AG04450 (cell line): ENCODE measurements at regions not wholly inside any gene's neighbourhood (a gene's known extent, or its start where the extent isn't known, plus 50 kb on each side); places are given as distances from the start of the nearest gene placed in this dataset.

Source experiments
- CTCF ChIA-PET: fragments of 300-600, 350-600 bp; formaldehyde crosslinking; extraction: SDS; loops from one replicate; lab custom pipeline; 2022; ENCODE audit warnings: antibody characterized with exemption, inconsistent platforms; lab: Charles Lee
- POLR2A ChIA-PET: fragments of 350-600 bp; formaldehyde crosslinking; extraction: SDS; loops from one replicate; lab custom pipeline; 2021; ENCODE audit warnings: antibody characterized with exemption, inconsistent platforms; lab: Yijun Ruan, JAX
- DNase-seq: peaks from one replicate; pipeline ENCODE4 v3.0.0-alpha.2; 2011; ENCODE audit warnings: low read depth, low spot score
- H3K27ac ChIP-seq: one replicate; pipeline ENCODE4 v1.5.1; 2012; ENCODE audit warnings: low read depth, low read length, control low read depth
- H3K27me3 ChIP-seq: one replicate; pipeline ENCODE4 v1.6.0; 2012; ENCODE audit warnings: low read length; ENCODE audit not compliant: control insufficient read depth, insufficient read depth
- H3K4me3 ChIP-seq: 2 replicates; pipeline ENCODE4 v1.5.1; 2011; ENCODE audit warnings: mild to moderate bottlenecking, low read depth, low read length, control low read depth
- H3K9me3 ChIP-seq: 2 replicates; pipeline ENCODE4 v1.5.1; 2012; ENCODE audit warnings: low read length; ENCODE audit not compliant: control insufficient read depth, insufficient read depth
- TF ChIP-seq, protein P1 (sequence below): IDR thresholded peaks from 2 replicates; pipeline ENCODE4 v1.5.1; 2011; ENCODE audit warnings: low read depth, low read length, control low read depth, inconsistent platforms

DNA sequence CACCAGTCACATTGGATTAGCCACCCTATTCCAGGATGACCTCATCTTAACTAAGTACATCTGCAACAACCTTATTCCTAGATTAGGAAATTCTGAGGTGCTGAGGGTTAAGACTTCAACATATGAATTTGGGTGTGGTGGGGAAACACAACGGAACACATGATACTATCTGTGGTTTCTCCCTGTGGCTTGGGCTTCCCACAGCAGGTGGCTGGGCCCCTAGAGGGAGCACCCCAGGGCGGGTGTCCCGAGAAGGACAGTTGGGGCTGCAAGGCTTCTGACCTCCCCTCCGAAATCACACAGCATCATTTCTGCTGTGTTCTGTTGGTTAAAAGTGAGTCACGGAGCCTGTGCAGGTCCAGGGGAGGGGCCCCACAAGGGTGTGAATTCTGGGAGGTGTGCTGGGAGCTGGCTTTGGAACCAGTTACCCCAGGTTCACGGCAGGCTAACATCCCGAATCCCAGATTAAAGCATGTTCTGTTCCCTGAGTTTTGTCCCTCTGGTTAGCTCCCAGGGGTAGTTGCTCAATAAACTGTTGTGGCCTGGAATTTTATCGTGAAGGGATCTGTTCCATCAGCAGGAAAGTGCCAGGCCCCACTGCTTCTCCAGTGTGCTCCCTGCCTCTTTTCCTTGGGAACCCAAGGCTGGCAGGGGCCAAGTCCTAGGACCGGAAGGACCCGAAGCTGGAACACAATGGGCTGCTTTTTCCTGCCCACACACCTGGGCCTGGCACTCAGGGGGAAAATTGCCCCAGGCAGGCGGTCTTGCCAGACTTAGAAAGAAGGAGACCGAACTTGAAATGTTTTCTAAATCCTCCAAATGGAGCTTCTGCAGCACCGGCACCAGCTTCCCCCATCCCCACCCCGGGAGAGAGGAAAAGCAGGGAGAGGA lies 154.0 kb upstream of the WNT4 start:
- no peak for DNase-seq
- TF ChIP-seq, protein P1, sequence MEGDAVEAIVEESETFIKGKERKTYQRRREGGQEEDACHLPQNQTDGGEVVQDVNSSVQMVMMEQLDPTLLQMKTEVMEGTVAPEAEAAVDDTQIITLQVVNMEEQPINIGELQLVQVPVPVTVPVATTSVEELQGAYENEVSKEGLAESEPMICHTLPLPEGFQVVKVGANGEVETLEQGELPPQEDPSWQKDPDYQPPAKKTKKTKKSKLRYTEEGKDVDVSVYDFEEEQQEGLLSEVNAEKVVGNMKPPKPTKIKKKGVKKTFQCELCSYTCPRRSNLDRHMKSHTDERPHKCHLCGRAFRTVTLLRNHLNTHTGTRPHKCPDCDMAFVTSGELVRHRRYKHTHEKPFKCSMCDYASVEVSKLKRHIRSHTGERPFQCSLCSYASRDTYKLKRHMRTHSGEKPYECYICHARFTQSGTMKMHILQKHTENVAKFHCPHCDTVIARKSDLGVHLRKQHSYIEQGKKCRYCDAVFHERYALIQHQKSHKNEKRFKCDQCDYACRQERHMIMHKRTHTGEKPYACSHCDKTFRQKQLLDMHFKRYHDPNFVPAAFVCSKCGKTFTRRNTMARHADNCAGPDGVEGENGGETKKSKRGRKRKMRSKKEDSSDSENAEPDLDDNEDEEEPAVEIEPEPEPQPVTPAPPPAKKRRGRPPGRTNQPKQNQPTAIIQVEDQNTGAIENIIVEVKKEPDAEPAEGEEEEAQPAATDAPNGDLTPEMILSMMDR, result no peak
- Histone ChIP-seq H3K27me3 (peaks cover 36% of the 10 kb centered on the region), H3K27ac (no peak overlapping the region), H3K9me3 (no peaks in the 10 kb centered on the region), H3K4me3 (no peak overlapping the region)
- ChIA-PET POLR2A (no interaction called here), CTCF (no interaction called here)

DNA sequence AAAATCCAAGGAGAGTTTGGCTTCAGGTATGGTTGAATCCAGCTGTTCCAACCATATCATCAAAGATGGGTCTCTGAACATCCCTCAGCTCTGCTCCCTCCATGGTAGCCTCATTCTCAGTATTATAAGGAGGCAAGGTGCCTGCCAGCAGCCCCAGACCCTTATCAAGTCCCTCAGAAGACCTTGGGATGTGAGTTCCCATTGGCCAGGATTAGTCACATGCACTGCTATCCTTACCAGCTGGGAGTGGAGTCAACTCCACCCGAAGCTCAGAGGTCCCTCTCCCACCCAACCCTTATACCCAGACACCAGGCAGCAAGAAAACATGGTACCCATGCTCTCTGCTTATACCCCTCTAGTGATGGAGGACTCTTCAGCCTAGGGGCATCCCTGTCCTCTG lies 153.7 kb upstream of the ZBTB40 start:
- no peak for DNase-seq
- no peaks in the 10 kb centered on the region for H3K9me3 ChIP-seq
- TF ChIP-seq, protein P1, result no peak
- H3K27me3 ChIP-seq, result peaks cover 33% of the 10 kb centered on the region
- CTCF ChIA-PET, result no interaction called here
- H3K4me3 ChIP-seq, result no peak overlapping the region
- no peak overlapping the region for H3K27ac ChIP-seq
- POLR2A ChIA-PET, result no interaction called here

DNA sequence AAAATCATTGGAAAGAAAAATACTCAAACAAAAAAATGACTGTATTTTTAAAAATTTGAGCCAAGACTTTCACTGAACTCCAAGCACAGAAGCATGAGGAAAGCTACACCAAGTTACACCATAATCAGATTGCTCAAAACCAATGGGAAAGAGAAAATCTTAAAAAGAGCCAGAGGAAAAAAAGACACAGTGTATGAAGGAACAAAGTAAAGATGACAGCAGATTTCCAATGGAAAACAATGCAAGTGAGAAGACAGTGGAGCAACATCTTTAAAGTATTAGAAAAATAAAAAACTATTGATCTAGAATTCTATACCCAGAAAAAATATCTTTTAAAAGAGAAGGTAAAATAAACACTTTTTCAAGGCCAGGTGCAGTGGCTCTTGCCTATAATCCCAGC lies 147.8 kb upstream of the ZBTB40 start:
- CTCF ChIA-PET, result no interaction called here
- no peak overlapping the region for H3K27ac ChIP-seq
- H3K27me3 ChIP-seq, result peaks cover 16% of the 10 kb centered on the region
- H3K9me3 ChIP-seq, result peaks cover 4% of the 10 kb centered on the region; the same call in 1 of the 2 replicates
- DNase-seq, result no peak
- POLR2A ChIA-PET, result no interaction called here
- H3K4me3 ChIP-seq, result no peak overlapping the region
- TF ChIP-seq, protein P1, result no peak

DNA sequence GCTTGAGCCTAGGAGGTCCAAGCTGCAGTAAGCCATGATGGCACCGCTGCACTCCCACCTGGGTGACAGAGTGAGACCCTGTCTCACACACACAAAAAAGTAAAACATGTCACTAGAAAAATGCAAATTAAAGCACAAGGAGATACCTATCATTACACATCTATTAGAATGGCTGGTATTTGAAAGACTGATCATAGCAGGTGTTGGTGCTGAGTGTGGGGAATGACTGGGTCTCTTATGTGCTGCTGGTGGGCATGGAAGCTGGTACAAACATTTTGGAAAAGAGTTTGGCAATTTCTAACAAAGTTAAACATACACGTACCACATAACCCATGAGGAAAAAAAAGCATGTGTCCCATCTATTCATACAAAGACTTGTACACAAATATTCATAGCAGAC lies 142.1 kb upstream of the ZBTB40 start:
- Histone ChIP-seq H3K4me3 (no peak overlapping the region), H3K27ac (no peak overlapping the region), H3K9me3 (no peaks in the 10 kb centered on the region), H3K27me3 (peaks cover 10% of the 10 kb centered on the region)
- ChIA-PET POLR2A (no interaction called here), CTCF (no interaction called here)
- DNase-seq, result no peak
- TF ChIP-seq, protein P1, result no peak

DNA sequence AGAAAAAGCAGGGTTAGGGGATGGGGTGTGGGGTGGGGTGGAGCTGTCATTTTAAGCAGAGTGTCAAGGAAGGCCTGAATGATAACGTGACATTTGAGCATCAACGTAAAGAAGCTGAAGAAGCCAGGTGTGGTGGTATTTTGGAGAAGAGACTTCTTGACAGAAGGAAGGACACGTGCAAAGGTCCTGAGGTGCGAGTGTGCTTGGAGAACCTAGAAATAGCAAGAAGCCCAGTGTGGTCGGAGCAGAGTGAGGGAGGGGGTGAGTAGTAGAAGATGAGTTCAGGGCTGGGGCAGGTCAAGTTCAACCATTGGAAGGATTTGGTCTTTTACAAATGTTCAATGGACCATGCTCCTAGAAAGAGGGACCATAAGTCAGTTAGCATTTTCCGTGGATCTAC lies 140.2 kb upstream of the ZBTB40 start:
- no peak overlapping the region for H3K4me3 ChIP-seq
- H3K27me3 ChIP-seq, result peaks cover 17% of the 10 kb centered on the region
- POLR2A ChIA-PET, result no interaction called here
- no peaks in the 10 kb centered on the region for H3K9me3 ChIP-seq
- no peak for DNase-seq
- TF ChIP-seq, protein P1, result no peak
- H3K27ac ChIP-seq, result no peak overlapping the region
- CTCF ChIA-PET, result no interaction called here
